ENCODE measurements at regions not wholly inside any gene's neighbourhood (a gene's known extent, or its start where the extent isn't known, plus 50 kb on each side); places are given as distances from the start of the nearest gene placed in this dataset.
A peak's percentile ranks its signal among the peaks of the same experiment; 100 is the strongest.

GRCh38 chr9:126125577-126125976, 201.1 kb upstream of the MVB12B start:
- H2AFZ ChIP-seq (ENCODE audit: low read depth, low read length), result no peak overlapping the region
- H3K4ac ChIP-seq (ENCODE audit: low read depth in 1 of 2, low read length in 2 of 2), result no peak overlapping the region
- H3K9me3 ChIP-seq (ENCODE audit: control insufficient read depth, low read length), result peaks cover 8% of the 10 kb centered on the region
- H3K4me2 ChIP-seq (ENCODE audit: low read length, poor library complexity, severe bottlenecking), result no peak overlapping the region
- no peak overlapping the region for H2BK15ac ChIP-seq (ENCODE audit: low read depth, poor library complexity, severe bottlenecking)
- no peaks in the 10 kb centered on the region for H3K36me3 ChIP-seq (ENCODE audit: control insufficient read depth in 1 of 2, insufficient read depth in 2 of 2, low read depth in 1 of 2, low read length in 2 of 2)
- H3K4me3 ChIP-seq (ENCODE audit: insufficient read depth in 1 of 2, low read depth in 1 of 2, low read length in 2 of 2), result no peak overlapping the region
- H3K14ac ChIP-seq (ENCODE audit: low read length in 2 of 2), result no peak overlapping the region
- H3K23ac ChIP-seq (ENCODE audit: low read length in 2 of 2), result no peak overlapping the region
- H3K9ac ChIP-seq (ENCODE audit: low read length), result no peak overlapping the region
- no peak overlapping the region for H3K27ac ChIP-seq (ENCODE audit: low read length, poor library complexity, severe bottlenecking)
- DNase-seq, result no peak
- H2BK12ac ChIP-seq (ENCODE audit: low read length in 2 of 2), result no peak overlapping the region
- no peak overlapping the region for H4K91ac ChIP-seq (ENCODE audit: low read length)
- H3K4me1 ChIP-seq (ENCODE audit: control insufficient read depth, insufficient read depth, low read depth, low read length), result no peaks in the 10 kb centered on the region
- no peak overlapping the region for H4K8ac ChIP-seq (ENCODE audit: low read length)
- WGBS, result 76% methylated on average over 5 of the region's 6 CpGs
- peaks cover 48 to 63% of the 10 kb centered on the region in 2 experiments for H3K27me3 ChIP-seq (ENCODE audit: control insufficient read depth in 1 of 2, insufficient read depth in 1 of 2, low read length in 2 of 2)
- no peak overlapping the region for H2BK5ac ChIP-seq (ENCODE audit: low read depth, low read length, poor library complexity, severe bottlenecking)
- H3K18ac ChIP-seq (ENCODE audit: low read depth in 1 of 2, low read length in 2 of 2), result no peak overlapping the region
- no peak overlapping the region for H2BK120ac ChIP-seq (ENCODE audit: low read depth, low read length)
- H3K79me1 ChIP-seq (replicated peaks; ENCODE audit: low read length, poor library complexity, severe bottlenecking), result no peaks in the 10 kb centered on the region
- no peak overlapping the region for H2AK5ac ChIP-seq (ENCODE audit: low read length, severe bottlenecking)

GRCh38 chr9:126125992-126126409, 200.6 kb upstream of the MVB12B start:
- Histone ChIP-seq H3K4me3 (ENCODE audit: insufficient read depth in 1 of 2, low read depth in 1 of 2, low read length in 2 of 2) (no peak overlapping the region), H4K8ac (ENCODE audit: low read length) (no peak overlapping the region), H3K4me2 (ENCODE audit: low read length, poor library complexity, severe bottlenecking) (no peak overlapping the region), H3K4ac (ENCODE audit: low read depth in 1 of 2, low read length in 2 of 2) (no peak overlapping the region), H3K18ac (ENCODE audit: low read depth in 1 of 2, low read length in 2 of 2) (no peak overlapping the region), H2BK15ac (ENCODE audit: low read depth, poor library complexity, severe bottlenecking) (peak overlapping the region; percentile 41), H3K27me3 (ENCODE audit: control insufficient read depth in 1 of 2, insufficient read depth in 1 of 2, low read length in 2 of 2) (peaks cover 48 to 63% of the 10 kb centered on the region in 2 experiments), H3K4me1 (ENCODE audit: control insufficient read depth, insufficient read depth, low read depth, low read length) (no peaks in the 10 kb centered on the region), H2BK12ac (ENCODE audit: low read length in 2 of 2) (no peak overlapping the region), H2AFZ (ENCODE audit: low read depth, low read length) (no peak overlapping the region), H3K27ac (ENCODE audit: low read length, poor library complexity, severe bottlenecking) (no peak overlapping the region), H2BK5ac (ENCODE audit: low read depth, low read length, poor library complexity, severe bottlenecking) (no peak overlapping the region), H3K9me3 (ENCODE audit: control insufficient read depth, low read length) (peaks cover 8% of the 10 kb centered on the region), H4K91ac (ENCODE audit: low read length) (no peak overlapping the region), H3K9ac (ENCODE audit: low read length) (no peak overlapping the region), H3K36me3 (ENCODE audit: control insufficient read depth in 1 of 2, insufficient read depth in 2 of 2, low read depth in 1 of 2, low read length in 2 of 2) (no peaks in the 10 kb centered on the region), H3K79me1 (replicated peaks; ENCODE audit: low read length, poor library complexity, severe bottlenecking) (no peaks in the 10 kb centered on the region), H3K23ac (ENCODE audit: low read length in 2 of 2) (no peak overlapping the region), H2BK120ac (ENCODE audit: low read depth, low read length) (no peak overlapping the region), H3K14ac (ENCODE audit: low read length in 2 of 2) (no peak overlapping the region), H2AK5ac (ENCODE audit: low read length, severe bottlenecking) (no peak overlapping the region)
- DNase-seq, result no peak
- 55% methylated on average over 4 of the region's 4 CpGs for WGBS

GRCh38 chr9:126126807-126127206, 199.8 kb upstream of the MVB12B start:
- H3K4ac ChIP-seq (ENCODE audit: low read depth in 1 of 2, low read length in 2 of 2), result no peak overlapping the region
- H3K4me2 ChIP-seq (ENCODE audit: low read length, poor library complexity, severe bottlenecking), result no peak overlapping the region
- no peaks in the 10 kb centered on the region for H3K36me3 ChIP-seq (ENCODE audit: control insufficient read depth in 1 of 2, insufficient read depth in 2 of 2, low read depth in 1 of 2, low read length in 2 of 2)
- H3K27ac ChIP-seq (ENCODE audit: low read length, poor library complexity, severe bottlenecking), result no peak overlapping the region
- H2BK12ac ChIP-seq (ENCODE audit: low read length in 2 of 2), result no peak overlapping the region
- no peak overlapping the region for H3K23ac ChIP-seq (ENCODE audit: low read length in 2 of 2)
- no peak overlapping the region for H4K8ac ChIP-seq (ENCODE audit: low read length)
- no peak overlapping the region for H2AK5ac ChIP-seq (ENCODE audit: low read length, severe bottlenecking)
- no peak overlapping the region for H3K4me3 ChIP-seq (ENCODE audit: insufficient read depth in 1 of 2, low read depth in 1 of 2, low read length in 2 of 2)
- H2BK120ac ChIP-seq (ENCODE audit: low read depth, low read length), result no peak overlapping the region
- no peak overlapping the region for H4K91ac ChIP-seq (ENCODE audit: low read length)
- H3K4me1 ChIP-seq (ENCODE audit: control insufficient read depth, insufficient read depth, low read depth, low read length), result no peaks in the 10 kb centered on the region
- 77% methylated on average over 5 of the region's 5 CpGs for WGBS
- no peak for DNase-seq
- H2BK5ac ChIP-seq (ENCODE audit: low read depth, low read length, poor library complexity, severe bottlenecking), result no peak overlapping the region
- H3K9me3 ChIP-seq (ENCODE audit: control insufficient read depth, low read length), result peaks cover 11% of the 10 kb centered on the region
- no peak overlapping the region for H3K9ac ChIP-seq (ENCODE audit: low read length)
- no peak overlapping the region for H2AFZ ChIP-seq (ENCODE audit: low read depth, low read length)
- H3K18ac ChIP-seq (ENCODE audit: low read depth in 1 of 2, low read length in 2 of 2), result no peak overlapping the region
- H2BK15ac ChIP-seq (ENCODE audit: low read depth, poor library complexity, severe bottlenecking), result no peak overlapping the region
- no peak overlapping the region for H3K14ac ChIP-seq (ENCODE audit: low read length in 2 of 2)
- H3K27me3 ChIP-seq (ENCODE audit: control insufficient read depth in 1 of 2, insufficient read depth in 1 of 2, low read length in 2 of 2), result peaks cover 52 to 63% of the 10 kb centered on the region in 2 experiments
- no peaks in the 10 kb centered on the region for H3K79me1 ChIP-seq (replicated peaks; ENCODE audit: low read length, poor library complexity, severe bottlenecking)

GRCh38 chr9:126127591-126127990, 199.0 kb upstream of the MVB12B start:
- Histone ChIP-seq H4K91ac (ENCODE audit: low read length) (no peak overlapping the region), H3K4ac (ENCODE audit: low read depth in 1 of 2, low read length in 2 of 2) (no peak overlapping the region), H3K79me1 (replicated peaks; ENCODE audit: low read length, poor library complexity, severe bottlenecking) (no peaks in the 10 kb centered on the region), H3K27me3 (ENCODE audit: control insufficient read depth in 1 of 2, insufficient read depth in 1 of 2, low read length in 2 of 2) (peaks cover 49 to 57% of the 10 kb centered on the region in 2 experiments), H4K8ac (ENCODE audit: low read length) (no peak overlapping the region), H3K9me3 (ENCODE audit: control insufficient read depth, low read length) (peaks cover 9% of the 10 kb centered on the region), H3K4me1 (ENCODE audit: control insufficient read depth, insufficient read depth, low read depth, low read length) (no peaks in the 10 kb centered on the region), H2AK5ac (ENCODE audit: low read length, severe bottlenecking) (no peak overlapping the region), H3K4me2 (ENCODE audit: low read length, poor library complexity, severe bottlenecking) (no peak overlapping the region), H2BK15ac (ENCODE audit: low read depth, poor library complexity, severe bottlenecking) (no peak overlapping the region), H2BK120ac (ENCODE audit: low read depth, low read length) (no peak overlapping the region), H3K9ac (ENCODE audit: low read length) (no peak overlapping the region), H3K36me3 (ENCODE audit: control insufficient read depth in 1 of 2, insufficient read depth in 2 of 2, low read depth in 1 of 2, low read length in 2 of 2) (no peaks in the 10 kb centered on the region), H2BK12ac (ENCODE audit: low read length in 2 of 2) (no peak overlapping the region), H3K18ac (ENCODE audit: low read depth in 1 of 2, low read length in 2 of 2) (no peak overlapping the region), H3K4me3 (ENCODE audit: insufficient read depth in 1 of 2, low read depth in 1 of 2, low read length in 2 of 2) (no peak overlapping the region), H2BK5ac (ENCODE audit: low read depth, low read length, poor library complexity, severe bottlenecking) (no peak overlapping the region), H2AFZ (ENCODE audit: low read depth, low read length) (no peak overlapping the region), H3K27ac (ENCODE audit: low read length, poor library complexity, severe bottlenecking) (no peak overlapping the region), H3K14ac (ENCODE audit: low read length in 2 of 2) (no peak overlapping the region), H3K23ac (ENCODE audit: low read length in 2 of 2) (no peak overlapping the region)
- no peak for DNase-seq
- WGBS, result 66% methylated on average over 5 of the region's 5 CpGs

All from mesenchymal stem cell (in vitro differentiated cells and primary cell).